ENCODE measurements at regions not wholly inside any gene's neighbourhood (a gene's known extent, or its start where the extent isn't known, plus 50 kb on each side); places are given as distances from the start of the nearest gene placed in this dataset.
"Not testable (repeated sequence)": the region's sequence is repeated elsewhere in the genome, so short reads cannot be mapped to it uniquely, and the experiment has no call there.

DNA sequence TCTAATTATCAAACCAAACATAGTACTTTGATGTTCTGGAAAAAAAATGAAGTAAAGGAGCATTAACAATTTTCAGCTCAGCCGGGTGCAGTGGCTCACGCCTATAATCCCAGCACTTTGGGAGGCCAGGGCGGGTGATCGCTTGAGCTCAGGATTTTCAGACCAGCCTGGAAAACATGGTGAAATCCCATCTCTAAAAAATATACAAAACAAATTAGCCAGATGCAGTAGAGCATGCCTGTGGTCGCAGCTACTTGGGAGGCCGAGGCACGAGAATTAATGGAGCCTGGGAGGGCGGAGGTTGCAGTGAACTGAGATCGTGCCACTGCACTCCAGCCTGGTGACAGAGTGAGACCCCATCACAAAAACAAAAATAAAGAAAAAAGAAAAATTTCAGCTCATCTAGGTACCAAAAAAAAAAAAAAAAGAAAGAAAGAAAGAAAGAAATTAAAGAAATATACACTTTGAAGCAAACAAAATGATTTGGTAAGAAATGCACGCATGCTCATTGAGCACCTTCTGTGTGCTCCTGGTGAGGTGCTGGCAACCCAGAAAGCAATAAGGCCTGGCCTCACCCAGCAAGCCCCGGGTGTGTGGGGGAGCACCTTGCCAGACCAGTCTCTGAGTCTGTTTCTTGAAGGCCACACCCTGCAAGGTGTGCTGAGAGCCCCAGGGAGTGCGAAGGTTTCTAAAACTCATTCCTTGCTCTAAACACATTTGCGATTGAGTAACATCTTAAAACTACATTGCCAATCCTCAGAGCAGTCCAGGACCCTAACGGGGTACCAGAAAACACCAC is 133.5 kb downstream of the TFCP2L1 start:
- TF ChIP-seq, protein P1, sequence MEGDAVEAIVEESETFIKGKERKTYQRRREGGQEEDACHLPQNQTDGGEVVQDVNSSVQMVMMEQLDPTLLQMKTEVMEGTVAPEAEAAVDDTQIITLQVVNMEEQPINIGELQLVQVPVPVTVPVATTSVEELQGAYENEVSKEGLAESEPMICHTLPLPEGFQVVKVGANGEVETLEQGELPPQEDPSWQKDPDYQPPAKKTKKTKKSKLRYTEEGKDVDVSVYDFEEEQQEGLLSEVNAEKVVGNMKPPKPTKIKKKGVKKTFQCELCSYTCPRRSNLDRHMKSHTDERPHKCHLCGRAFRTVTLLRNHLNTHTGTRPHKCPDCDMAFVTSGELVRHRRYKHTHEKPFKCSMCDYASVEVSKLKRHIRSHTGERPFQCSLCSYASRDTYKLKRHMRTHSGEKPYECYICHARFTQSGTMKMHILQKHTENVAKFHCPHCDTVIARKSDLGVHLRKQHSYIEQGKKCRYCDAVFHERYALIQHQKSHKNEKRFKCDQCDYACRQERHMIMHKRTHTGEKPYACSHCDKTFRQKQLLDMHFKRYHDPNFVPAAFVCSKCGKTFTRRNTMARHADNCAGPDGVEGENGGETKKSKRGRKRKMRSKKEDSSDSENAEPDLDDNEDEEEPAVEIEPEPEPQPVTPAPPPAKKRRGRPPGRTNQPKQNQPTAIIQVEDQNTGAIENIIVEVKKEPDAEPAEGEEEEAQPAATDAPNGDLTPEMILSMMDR (IDR thresholded peaks at IDR 0.05): no peak
- DNase-seq (ENCODE audit: low spot score): no peak
- Histone ChIP-seq H3K4me3 (no peak overlapping the region), H3K27ac (no peak overlapping the region)

DNA sequence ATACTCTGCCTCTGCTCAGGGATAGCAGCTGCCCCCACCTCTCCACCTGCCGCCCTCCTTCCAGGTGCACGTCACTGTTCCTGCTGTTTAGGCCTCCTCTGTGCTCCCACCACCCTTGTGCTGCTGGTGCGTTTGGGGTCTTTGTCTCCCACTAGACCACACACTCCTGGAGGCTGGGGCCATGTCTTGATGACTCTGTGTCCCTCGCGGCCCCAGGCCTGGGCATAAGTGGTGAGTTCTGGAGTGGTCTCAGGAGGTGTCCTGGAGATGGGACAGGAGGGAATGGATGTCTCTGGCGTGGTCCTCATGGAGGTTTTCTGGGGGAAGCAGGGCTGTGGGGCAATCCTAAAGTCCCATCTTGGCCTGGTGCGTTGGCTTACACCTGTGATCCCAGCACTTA is 132.1 kb downstream of the TFCP2L1 start:
- Histone ChIP-seq H3K4me3 (no peak overlapping the region), H3K27ac (no peak overlapping the region)
- TF ChIP-seq, protein P1 (IDR thresholded peaks at IDR 0.05): no peak
- DNase-seq (ENCODE audit: low spot score): no peak

DNA sequence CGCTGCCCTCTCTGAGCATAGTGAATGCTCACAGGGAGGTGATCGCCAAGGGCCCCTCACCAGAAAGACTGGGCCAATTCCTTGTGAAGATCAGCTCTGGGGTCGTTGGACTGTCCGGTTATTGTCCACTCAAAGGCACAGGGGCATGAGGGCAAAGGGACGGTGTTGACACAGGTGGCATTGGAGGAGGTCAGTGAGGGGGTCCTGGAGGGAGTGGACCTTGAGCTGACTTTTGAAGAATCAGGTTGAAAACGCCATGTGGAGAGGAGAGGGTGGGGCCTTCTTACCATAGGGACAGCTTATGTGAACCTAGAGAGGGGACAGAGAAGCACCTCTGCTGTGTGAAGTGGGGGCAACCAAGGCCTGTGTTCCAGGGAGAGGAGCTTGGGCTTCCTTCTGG is 131.5 kb downstream of the TFCP2L1 start:
- TF ChIP-seq, protein P1 (IDR thresholded peaks at IDR 0.05): no peak
- DNase-seq (ENCODE audit: low spot score): peak; percentile 56
- H3K4me3 ChIP-seq: no peak overlapping the region
- H3K27ac ChIP-seq: no peak overlapping the region

DNA sequence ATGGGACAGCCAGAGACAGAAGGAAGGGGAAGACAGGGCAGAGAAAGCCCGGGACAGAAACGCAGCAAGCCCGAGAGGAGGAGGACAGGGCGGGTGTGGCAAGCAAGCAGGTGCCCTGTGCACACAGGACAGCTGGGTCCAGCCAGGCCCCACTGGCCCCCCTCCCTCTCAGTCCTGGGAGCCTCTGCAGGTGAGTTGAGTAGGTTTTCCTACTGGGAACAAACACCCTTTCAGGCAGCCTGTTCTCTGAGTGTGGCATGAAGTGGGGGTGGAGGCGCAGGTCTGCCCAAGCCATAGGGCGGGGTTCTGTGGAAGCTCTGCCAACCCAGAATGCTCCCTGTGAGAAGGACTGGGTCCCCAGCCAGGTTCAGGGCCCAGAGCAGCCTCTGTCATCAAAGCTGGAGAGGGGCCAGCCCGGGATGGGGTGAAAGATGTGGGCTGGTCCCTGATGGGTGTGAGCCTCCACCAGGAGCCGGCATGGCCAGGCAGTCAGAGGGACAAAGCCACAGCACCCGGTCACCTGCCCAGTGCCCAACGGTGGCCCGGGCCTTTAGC is 129.4 kb downstream of the TFCP2L1 start:
- TF ChIP-seq, protein P1 (IDR thresholded peaks at IDR 0.05): no peak
- Histone ChIP-seq H3K4me3 (no peak overlapping the region), H3K27ac (no peak overlapping the region)
- peak; percentile 45 for DNase-seq (ENCODE audit: low spot score)

DNA sequence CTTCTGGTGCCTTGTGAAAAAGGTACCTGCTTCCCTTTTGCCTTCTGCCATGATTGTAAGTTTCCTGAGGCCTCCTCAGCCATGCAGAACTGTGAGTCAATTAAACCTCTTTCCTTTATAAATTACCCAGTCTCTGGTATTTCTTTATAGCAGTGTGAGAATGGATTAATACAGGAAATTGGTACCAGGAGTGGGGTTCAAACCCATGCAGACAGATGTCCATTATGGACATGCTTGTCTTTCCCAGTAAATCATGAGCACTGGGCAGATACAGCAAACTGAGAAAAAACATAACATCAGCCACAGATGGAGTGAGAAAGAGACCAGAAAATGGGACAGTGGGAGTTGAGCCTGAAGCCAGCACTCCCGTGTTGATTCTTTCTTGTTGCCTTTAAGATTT is 127.5 kb downstream of the TFCP2L1 start:
- H3K4me3 ChIP-seq; H3K27ac ChIP-seq; DNase-seq (ENCODE audit: low spot score): not testable (repeated sequence)

DNA sequence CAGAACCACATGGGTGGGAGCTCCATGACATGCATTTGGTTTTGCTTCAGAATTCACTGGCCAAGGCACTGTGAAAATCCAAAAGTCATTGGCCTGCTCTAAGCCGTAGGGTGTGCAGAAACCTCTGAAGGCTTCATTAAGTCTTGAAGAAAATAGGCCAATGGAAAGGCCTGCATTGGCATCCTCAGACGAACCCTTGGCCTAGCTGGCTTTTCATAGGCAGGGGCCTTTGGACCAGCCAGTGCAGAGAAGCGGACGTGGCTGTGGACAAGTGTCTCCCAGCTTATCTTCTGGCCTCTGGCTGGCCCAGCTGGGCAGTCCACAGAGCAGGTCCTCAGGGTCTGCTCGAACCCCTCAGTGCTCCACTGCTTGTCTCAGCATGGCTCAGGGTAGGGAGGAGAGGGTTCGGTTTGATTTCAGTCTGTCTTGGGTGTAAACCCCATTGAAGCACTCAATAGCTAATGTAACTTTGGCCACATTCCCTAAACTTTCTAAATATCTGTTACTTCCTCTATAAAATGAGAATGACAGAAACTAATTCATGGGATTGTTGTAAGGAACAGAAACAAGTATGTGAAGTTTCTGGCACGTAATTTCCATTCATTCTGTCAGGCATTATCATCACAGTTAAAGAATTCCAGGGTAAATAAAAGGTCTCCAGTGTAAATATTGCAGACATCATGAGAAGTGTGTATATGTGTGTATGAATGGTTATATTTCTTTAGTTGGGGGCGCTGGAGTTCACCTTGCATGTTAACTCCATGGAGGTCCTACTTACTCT is 125.5 kb downstream of the TFCP2L1 start:
- TF ChIP-seq, protein P1 (IDR thresholded peaks at IDR 0.05): no peak
- Histone ChIP-seq H3K27ac (no peak overlapping the region), H3K4me3 (no peak overlapping the region)
- no peak for DNase-seq (ENCODE audit: low spot score)

DNA sequence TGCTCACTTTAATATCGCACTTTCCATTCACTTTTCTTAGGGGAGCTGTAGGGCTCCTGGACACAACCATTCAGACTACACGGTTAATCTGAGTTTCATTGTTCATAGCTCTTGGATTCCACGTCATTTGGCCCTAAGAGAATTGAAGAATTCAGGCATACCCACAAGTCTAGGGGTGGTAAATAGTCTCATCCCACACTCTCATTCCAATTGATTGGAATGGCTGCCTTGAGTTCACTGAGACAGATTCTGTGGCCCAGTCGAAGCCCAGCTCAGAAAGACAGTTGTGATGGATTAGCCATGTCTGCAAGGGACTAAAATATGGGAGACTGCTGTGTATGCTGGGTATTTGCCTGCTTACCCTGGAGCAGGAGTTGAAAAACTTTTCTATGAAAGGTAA is 124.6 kb downstream of the TFCP2L1 start:
- DNase-seq (ENCODE audit: low spot score): no peak
- Histone ChIP-seq H3K27ac (no peak overlapping the region), H3K4me3 (no peak overlapping the region)
- TF ChIP-seq, protein P1 (IDR thresholded peaks at IDR 0.05): no peak

Data from coronary artery (tissue), 2 donors.